GM12878 (cell line): ENCODE measurements at regions not wholly inside any gene's neighbourhood (a gene's known extent, or its start where the extent isn't known, plus 50 kb on each side); places are given as distances from the start of the nearest gene placed in this dataset.

Experiments used
- ATAC-seq: fragments of 200-7000 bp; cut with Tn5 transposase; 3 replicates; pipeline ENCODE4 v1.9.1; 2020; ENCODE audit warnings: mild to moderate bottlenecking, moderate library complexity
- BruUV-seq: library from RNA; stranded (reverse); fragments of 400-500 nt; replicated peaks from 2 replicates; lab custom pipeline; 2021; lab: Mats Ljungman, UMichigan
- CTCF ChIA-PET: fragments of 300-600 bp; sonication (Branson Sonifier 250); formaldehyde crosslinking; extraction: SDS; loops from one replicate; lab custom pipeline; 2021; ENCODE audit warnings: inconsistent platforms; lab: Yijun Ruan, JAX
- POLR2A ChIA-PET: fragments of 350-600 bp; formaldehyde crosslinking; extraction: SDS; loops from one replicate; lab custom pipeline; 2021; ENCODE audit warnings: inconsistent platforms; lab: Charles Lee
- RAD21 ChIA-PET: fragments of 300-600 bp; sonication (Branson Sonifier 250); formaldehyde crosslinking; loops from one replicate; lab custom pipeline; 2023; ENCODE audit warnings: antibody characterized with exemption; ENCODE audit not compliant: unreplicated experiment; lab: Charles Lee
- SMC1A ChIA-PET: fragments of 300-600 bp; sonication (Branson Sonifier 250); formaldehyde crosslinking; loops from one replicate; lab custom pipeline; 2023; ENCODE audit not compliant: unreplicated experiment, uncharacterized antibody; lab: Charles Lee
- DNase-seq: peaks from one replicate; pipeline ENCODE4 v3.0.0-alpha.2; 2011; ENCODE audit warnings: low read depth, low spot score
- FAIRE-seq: peaks from 3 replicates; lab custom pipeline; 2011; peaks lifted over from hg19 to GRCh38; lab: Jason Lieb, UNC
- H2AFZ ChIP-seq: 2 replicates; pipeline ENCODE4 v1.6.0; 2011; ENCODE audit warnings: low read depth, low read length, control low read depth; ENCODE audit not compliant: control insufficient read depth
- H3K27ac ChIP-seq: 2 replicates; pipeline ENCODE4 v1.5.1; 2011; ENCODE audit warnings: control low read depth; ENCODE audit not compliant: control insufficient read depth, insufficient read depth
- H3K27me3 ChIP-seq, 2 experiments: replicated peaks in 1 of 2; 2 replicates each; pipeline versions ENCODE4 v1.6.0 to v1.6.1; 2011; ENCODE audit warnings: low read length in 1 of 2; ENCODE audit not compliant: control insufficient read depth in 2 of 2, insufficient read depth in 2 of 2
- H3K36me3 ChIP-seq, 2 experiments: 2 replicates each; pipeline ENCODE4 v1.5.1; 2011; ENCODE audit warnings: low read length in 1 of 2; ENCODE audit not compliant: control insufficient read depth in 2 of 2, insufficient read depth in 2 of 2
- H3K4me1 ChIP-seq: 2 replicates; pipeline ENCODE4 v1.6.1; 2011; ENCODE audit warnings: mild to moderate bottlenecking, low read length, moderate library complexity, mixed read lengths; ENCODE audit not compliant: control insufficient read depth, insufficient read depth
- H3K4me2 ChIP-seq: 2 replicates; pipeline ENCODE4 v1.6.0; 2011; ENCODE audit warnings: control low read depth; ENCODE audit not compliant: control insufficient read depth, insufficient read depth
- H3K4me3 ChIP-seq: fragments of 200-600 bp; sonication (generic); 2 replicates; pipeline ENCODE4 v1.5.1; 2016
- H3K79me2 ChIP-seq: 2 replicates; pipeline ENCODE4 v1.6.0; 2011; ENCODE audit warnings: low read length; ENCODE audit not compliant: control insufficient read depth, insufficient read depth
- H3K9ac ChIP-seq: 2 replicates; pipeline ENCODE4 v1.8.0; 2011; ENCODE audit warnings: low read length, control low read depth, mixed read lengths; ENCODE audit not compliant: control insufficient read depth, insufficient read depth
- H3K9me3 ChIP-seq: replicated peaks from 3 replicates; pipeline ENCODE4 v1.5.1; 2011; ENCODE audit warnings: mild to moderate bottlenecking, low read length; ENCODE audit not compliant: control insufficient read depth, insufficient read depth
- H4K20me1 ChIP-seq: 2 replicates; pipeline ENCODE4 v1.6.0; 2011; ENCODE audit not compliant: control insufficient read depth, insufficient read depth
- BHLHE40 ChIP-seq, 2 experiments: fragments of 450-650 bp in 1 of 2; IDR thresholded peaks; 2 replicates each; pipeline ENCODE4 v1.6.1; 2011 to 2017; ENCODE audit warnings: low read depth in 2 of 2, borderline replicate concordance in 1 of 2, improper control_type of control experiment in 1 of 2, low read length in 1 of 2, mild to moderate bottlenecking in 1 of 2
- CBX3 ChIP-seq: fragments of 200-600 bp; sonication (generic); IDR thresholded peaks from 2 replicates; pipeline ENCODE4 v1.6.1; 2016; ENCODE audit warnings: low read depth, borderline replicate concordance
- HCFC1 ChIP-seq: fragments of 150-350 bp; IDR thresholded peaks from 2 replicates; pipeline ENCODE4 v1.6.1; 2014; ENCODE audit warnings: low read length
- MEF2B ChIP-seq: fragments of 450-650 bp; IDR thresholded peaks from 2 replicates; pipeline ENCODE4 v1.6.1; 2018; ENCODE audit warnings: mild to moderate bottlenecking, moderate library complexity; ENCODE audit not compliant: partially characterized antibody, poor library complexity, severe bottlenecking
- SKIL ChIP-seq: fragments of 450-650 bp; IDR thresholded peaks from 2 replicates; pipeline ENCODE4 v1.6.1; 2017; ENCODE audit warnings: mild to moderate bottlenecking, low read depth, inconsistent platforms; ENCODE audit not compliant: poor library complexity, severe bottlenecking
- SMAD1 ChIP-seq: fragments of 450-650 bp; IDR thresholded peaks from 2 replicates; pipeline ENCODE4 v1.6.1; 2018; ENCODE audit warnings: mild to moderate bottlenecking, low read depth; ENCODE audit not compliant: partially characterized antibody
- WGBS: methylation state at CpG from one replicate; pipeline ENCODE4 v1.1.6; 2016; ENCODE audit warnings: low lambda C conversion rate; ENCODE audit not compliant: insufficient replicate concordance, insufficient coverage; ENCODE audit errors: missing lambda C conversion rate; 5-methylcytosine and 5-hydroxymethylcytosine counted together
- in situ Hi-C: fragments of 300-500 bp; cut with MboI; formaldehyde crosslinking; loops from 9 replicates; pipeline ENCODE4 v1.14.3; 2018; ENCODE audit warnings: mixed read lengths
- intact Hi-C: fragments of 100-400 bp; cut with micrococcal nuclease; formaldehyde crosslinking; loops from one replicate; pipeline ENCODE4 v1.14.2; 2022; ENCODE audit not compliant: unreplicated experiment

- Histone ChIP-seq H3K4me1 (no peaks in the 10 kb centered on the region), H2AFZ (no peak overlapping the region), H3K27ac (no peak overlapping the region)
- intact Hi-C loops, result no loop called here
- POLR2A ChIA-PET, result no interaction called here
- in situ Hi-C loops, result loop anchor here (25.0 kb wide), 1 partner anchor 94 kb away; no protein-coding TSS in a partner anchor
- ATAC-seq (no peak), FAIRE-seq (no peak)
- BruUV-seq, result no TSS peak
- TF ChIP-seq HCFC1, result no peak
- TF ChIP-seq MEF2B, result no peak
- TF ChIP-seq, all 136 proteins: peak for 0
- CTCF ChIA-PET, result no interaction called here
- WGBS, result 0% methylated on average over 3 of the region's 3 CpGs
- Histone ChIP-seq H3K9me3 (no peaks in the 10 kb centered on the region), H3K4me3 (no peak overlapping the region), H4K20me1 (no peaks in the 10 kb centered on the region), H3K4me2 (no peak overlapping the region), H3K79me2 (no peaks in the 10 kb centered on the region), H3K36me3 (no peaks in the 10 kb centered on the region), H3K27me3 (no peaks in the 10 kb centered on the region), H3K9ac (no peak overlapping the region)
- SMC1A ChIA-PET, result no interaction called here
- RAD21 ChIA-PET, result no interaction called here
- no peak for DNase-seq
Measured at GRCh38 chr18:65380986-65381385, 369.8 kb upstream of the CDH7 start.

GRCh38 chr18:65380571-65380970, 370.2 kb upstream of the CDH7 start:
- no TSS peak for BruUV-seq
- ChIA-PET CTCF (no interaction called here), POLR2A (no interaction called here)
- Histone ChIP-seq H3K79me2 (no peaks in the 10 kb centered on the region), H2AFZ (no peak overlapping the region), H3K4me2 (no peak overlapping the region), H3K4me3 (no peak overlapping the region), H3K27ac (no peak overlapping the region), H4K20me1 (no peaks in the 10 kb centered on the region), H3K9ac (no peak overlapping the region)
- DNase-seq (no peak), FAIRE-seq (no peak), ATAC-seq (no peak)
- intact Hi-C loops (no loop called here), in situ Hi-C loops (loop anchor here (25.0 kb wide), 1 partner anchor 93 kb away; no protein-coding TSS in a partner anchor)
- TF ChIP-seq SKIL, result no peak
- no peak for TF ChIP-seq CBX3
- no peak for TF ChIP-seq BHLHE40 (IDR thresholded peaks at IDR 0.05; ENCODE audit: borderline replicate concordance in 1 of 2, low read depth in 2 of 2, low read length in 1 of 2)
- no peak for TF ChIP-seq SMAD1
- TF ChIP-seq, all 136 proteins: peak for 0
- Histone ChIP-seq H3K36me3 (no peaks in the 10 kb centered on the region), H3K4me1 (no peaks in the 10 kb centered on the region), H3K9me3 (no peaks in the 10 kb centered on the region), H3K27me3 (no peaks in the 10 kb centered on the region)
- SMC1A ChIA-PET, result no interaction called here
- RAD21 ChIA-PET, result no interaction called here
